ENCODE measurements at regions not wholly inside any gene's neighbourhood (a gene's known extent, or its start where the extent isn't known, plus 50 kb on each side); places are given as distances from the start of the nearest gene placed in this dataset.

- DNase-seq (ENCODE audit: low spot score) = no peak
These were observed 271.4 kb downstream of the CSNK1G3 start for GRCh38 chr5:123783421-123783820.

GRCh38 chr5:123778641-123779040, 266.7 kb downstream of the CSNK1G3 start:
- no peak for DNase-seq (ENCODE audit: low spot score)

GRCh38 chr5:123776761-123777160, 264.8 kb downstream of the CSNK1G3 start:
- no peak for DNase-seq (ENCODE audit: low spot score)

- no peak for DNase-seq (ENCODE audit: low spot score)
These were observed 259.7 kb downstream of the CSNK1G3 start for GRCh38 chr5:123771715-123772114.

- DNase-seq (ENCODE audit: low spot score) = no peak
These were observed 251.2 kb downstream of the CSNK1G3 start for GRCh38 chr5:123763201-123763600.

- DNase-seq (ENCODE audit: low spot score) = no peak
These were observed 244.8 kb downstream of the CSNK1G3 start for GRCh38 chr5:123756816-123757215.

- no peak for DNase-seq (ENCODE audit: low spot score)
These were observed 244.3 kb downstream of the CSNK1G3 start for GRCh38 chr5:123756318-123756665.

- no peak for DNase-seq (ENCODE audit: low spot score)
These were observed 243.8 kb downstream of the CSNK1G3 start for GRCh38 chr5:123755653-123756317.

GRCh38 chr5:123754908-123755307, 242.9 kb downstream of the CSNK1G3 start:
- no peak for DNase-seq (ENCODE audit: low spot score)

GRCh38 chr5:123753937-123754891, 242.2 kb downstream of the CSNK1G3 start:
- DNase-seq (ENCODE audit: low spot score) = no peak

GRCh38 chr5:123753180-123753936, 241.4 kb downstream of the CSNK1G3 start:
- no peak for DNase-seq (ENCODE audit: low spot score)

GRCh38 chr5:123752552-123753179, 240.7 kb downstream of the CSNK1G3 start:
- no peak for DNase-seq (ENCODE audit: low spot score)

GRCh38 chr5:123751670-123752069, 239.7 kb downstream of the CSNK1G3 start:
- no peak for DNase-seq (ENCODE audit: low spot score)

GRCh38 chr5:123748239-123748638, 236.3 kb downstream of the CSNK1G3 start:
- DNase-seq (ENCODE audit: low spot score) = no peak

GRCh38 chr5:123746683-123747360, 234.8 kb downstream of the CSNK1G3 start:
- no peak for DNase-seq (ENCODE audit: low spot score)

- DNase-seq (ENCODE audit: low spot score) = no peak
These were observed 232.1 kb downstream of the CSNK1G3 start for GRCh38 chr5:123743990-123744583.

- no peak for DNase-seq (ENCODE audit: low spot score)
These were observed 223.4 kb downstream of the CSNK1G3 start for GRCh38 chr5:123735384-123735783.

GRCh38 chr5:123732257-123732656, 220.3 kb downstream of the CSNK1G3 start:
- no peak for DNase-seq (ENCODE audit: low spot score)

- no peak for DNase-seq (ENCODE audit: low spot score)
These were observed 210.5 kb downstream of the CSNK1G3 start for GRCh38 chr5:123722451-123722850.

- no peak for DNase-seq (ENCODE audit: low spot score)
These were observed 209.8 kb downstream of the CSNK1G3 start for GRCh38 chr5:123721675-123722276.

GRCh38 chr5:123720955-123721354, 209.0 kb downstream of the CSNK1G3 start:
- DNase-seq (ENCODE audit: low spot score) = no peak
